GM21529 (cell line): ENCODE measurements at regions not wholly inside any gene's neighbourhood (a gene's known extent, or its start where the extent isn't known, plus 50 kb on each side); places are given as distances from the start of the nearest gene placed in this dataset.

Experiments
- ATAC-seq: cut with Tn5 transposase; IDR thresholded peaks from one replicate; pipeline ENCODE4 v1.9.1; 2021; ENCODE audit not compliant: unreplicated experiment

DNA sequence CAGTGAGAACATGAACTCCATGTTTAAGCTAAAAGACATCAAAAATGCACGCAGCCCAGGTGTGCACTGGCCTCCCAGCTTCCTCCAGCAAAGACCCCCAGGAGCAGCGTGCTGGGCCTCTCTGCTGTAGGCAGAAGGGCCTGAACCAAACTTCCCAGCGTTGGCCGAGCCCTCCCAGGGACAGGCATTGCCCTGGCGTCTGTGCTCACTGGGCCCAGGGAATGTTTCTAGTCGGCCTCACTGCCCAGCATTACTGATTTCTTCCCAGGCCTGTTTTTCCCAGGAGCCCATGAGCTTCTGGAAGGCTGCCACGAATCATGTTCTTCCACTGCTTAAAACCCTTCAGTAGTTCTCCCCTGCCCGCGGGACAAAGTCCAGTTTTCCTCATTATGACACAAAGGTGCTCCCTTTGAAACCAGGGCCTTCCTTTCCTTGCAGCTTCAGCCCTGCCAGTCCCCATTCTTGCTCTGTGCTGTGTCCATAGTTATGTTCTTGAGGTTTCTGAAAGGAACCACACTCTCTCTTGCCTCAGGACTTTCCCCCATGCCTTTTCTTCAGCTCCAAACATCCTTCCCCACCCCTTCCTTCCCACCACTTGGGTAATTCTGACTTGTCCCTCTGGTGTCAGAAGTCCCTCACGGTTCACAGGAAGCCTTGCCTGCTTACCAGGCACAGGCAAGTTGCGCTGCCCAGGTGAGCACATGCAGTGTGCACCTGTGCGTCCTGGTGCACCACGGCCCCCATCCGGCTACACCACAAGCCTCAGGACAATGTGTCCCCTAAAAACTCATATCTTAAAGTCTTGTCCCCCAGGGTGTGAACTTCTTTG lies 93.4 kb upstream of the ENPP6 start:
- ATAC-seq, result no peak

DNA sequence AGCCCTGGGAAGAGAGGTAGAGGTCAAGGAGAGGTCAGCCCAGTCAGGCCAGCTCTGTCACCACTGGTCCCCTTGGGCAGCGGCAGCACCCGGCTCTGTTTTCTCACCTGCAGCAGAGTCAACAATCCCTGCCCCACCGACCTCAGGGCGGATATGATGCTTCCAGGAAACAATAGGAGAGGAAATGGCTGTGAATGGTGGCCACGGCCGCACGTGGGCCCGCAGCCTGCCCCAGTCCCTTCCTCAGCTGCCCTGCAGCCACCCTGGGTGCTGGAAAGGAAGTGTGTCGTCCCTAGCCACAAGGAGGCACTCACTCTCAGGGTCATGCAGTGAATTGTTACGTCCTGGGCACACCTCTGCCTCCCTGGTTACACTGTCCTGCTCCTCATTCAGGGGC lies 92.5 kb upstream of the ENPP6 start:
- no peak for ATAC-seq

DNA sequence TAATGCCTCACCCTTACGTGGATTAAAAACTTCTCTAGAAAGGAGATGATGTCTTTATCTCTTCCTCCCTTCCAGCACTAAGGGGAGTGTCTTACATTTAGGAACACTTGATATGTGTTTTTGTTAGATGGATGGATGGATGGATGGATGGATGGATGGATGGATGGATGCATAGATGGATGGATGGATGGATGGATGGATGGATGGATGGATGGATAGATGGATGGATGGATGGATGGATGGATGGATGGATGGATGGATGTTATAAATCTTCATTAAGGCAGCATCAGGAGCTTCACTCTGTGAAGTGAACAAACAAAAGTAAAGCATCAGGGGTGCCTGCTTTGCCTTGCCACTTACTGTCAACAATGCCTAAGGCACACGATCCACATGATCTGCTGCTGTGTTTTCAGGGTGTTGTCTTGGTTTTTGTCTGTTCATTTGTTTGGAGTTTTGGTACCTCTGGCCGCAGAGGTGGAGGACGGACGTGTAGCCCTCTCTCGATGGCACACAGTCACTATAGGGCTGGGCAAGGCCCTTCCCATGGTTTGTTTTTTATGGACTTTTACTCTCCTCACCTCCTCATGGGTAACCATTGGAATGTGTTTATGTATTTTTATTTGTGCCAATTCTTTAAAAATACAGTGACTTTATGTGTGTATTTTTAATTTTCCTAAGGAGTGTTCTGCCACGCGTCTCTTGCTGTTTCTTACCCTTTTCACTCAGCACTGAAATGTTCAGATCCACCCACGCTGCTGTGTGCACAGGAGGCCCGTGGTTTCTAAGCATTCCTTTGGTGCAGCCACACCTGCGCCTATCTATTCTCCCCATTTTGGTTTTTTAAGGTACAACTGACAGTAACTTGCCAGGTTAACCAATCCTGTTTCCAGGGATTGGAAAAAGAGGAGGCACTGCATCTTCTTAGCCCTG lies 91.8 kb upstream of the ENPP6 start:
- ATAC-seq, result no peak

DNA sequence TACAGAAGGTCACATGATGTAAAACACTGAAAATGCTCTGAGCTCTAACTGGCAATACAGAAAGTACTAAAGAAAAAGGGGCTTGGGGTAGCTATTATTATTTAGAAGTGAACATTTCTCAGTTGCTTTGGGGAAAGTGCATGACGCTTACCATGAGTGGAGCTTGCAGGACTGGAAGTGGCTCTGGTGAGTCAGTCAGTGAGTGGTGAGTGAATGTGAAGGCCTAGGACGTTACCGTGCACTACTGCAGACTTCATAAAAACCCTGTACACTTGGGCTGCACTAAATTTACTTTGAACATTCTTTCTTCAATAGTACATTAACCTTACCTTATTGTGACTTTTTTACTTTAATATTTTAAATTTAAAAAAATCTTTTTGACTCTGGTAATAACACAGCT lies 89.3 kb upstream of the ENPP6 start:
- no peak for ATAC-seq

DNA sequence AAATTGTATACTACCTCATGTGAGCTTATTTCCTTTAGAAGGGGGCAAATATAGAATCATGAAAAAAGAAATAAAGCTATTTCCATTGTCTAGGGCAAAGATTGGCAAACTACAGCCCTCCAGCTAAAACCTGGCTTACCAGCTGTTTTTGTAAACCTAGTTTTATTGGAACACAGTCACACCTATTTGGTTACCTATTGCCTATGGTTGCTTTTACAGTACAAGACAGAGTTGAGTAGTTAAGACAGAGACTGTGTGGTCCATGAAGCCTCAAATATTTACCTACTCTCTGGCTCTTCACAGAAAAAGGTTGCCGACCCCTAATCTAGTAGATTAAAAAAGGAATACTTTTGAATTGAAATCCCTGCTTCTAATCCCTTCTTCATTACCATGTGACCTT lies 88.8 kb upstream of the ENPP6 start:
- no peak for ATAC-seq

DNA sequence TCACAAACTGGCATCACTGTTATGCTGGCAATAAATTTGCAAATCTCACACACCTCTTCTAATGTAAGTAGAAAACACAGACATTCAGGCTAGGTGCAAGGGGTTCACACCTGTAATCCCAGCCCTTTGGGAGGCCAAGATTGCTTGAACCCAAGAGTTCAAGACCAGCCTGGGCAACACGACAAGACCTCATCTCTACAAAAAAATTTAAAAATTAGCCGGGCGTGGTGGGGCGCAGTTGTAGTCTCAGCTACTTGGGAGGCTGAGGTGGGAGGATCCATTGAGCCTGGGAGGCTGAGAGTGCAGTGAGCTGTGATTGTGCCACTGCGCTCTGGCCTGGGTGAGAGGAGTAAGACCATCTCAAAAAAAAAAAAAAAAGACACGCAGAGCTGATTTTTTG lies 83.1 kb upstream of the ENPP6 start:
- ATAC-seq, result no peak

DNA sequence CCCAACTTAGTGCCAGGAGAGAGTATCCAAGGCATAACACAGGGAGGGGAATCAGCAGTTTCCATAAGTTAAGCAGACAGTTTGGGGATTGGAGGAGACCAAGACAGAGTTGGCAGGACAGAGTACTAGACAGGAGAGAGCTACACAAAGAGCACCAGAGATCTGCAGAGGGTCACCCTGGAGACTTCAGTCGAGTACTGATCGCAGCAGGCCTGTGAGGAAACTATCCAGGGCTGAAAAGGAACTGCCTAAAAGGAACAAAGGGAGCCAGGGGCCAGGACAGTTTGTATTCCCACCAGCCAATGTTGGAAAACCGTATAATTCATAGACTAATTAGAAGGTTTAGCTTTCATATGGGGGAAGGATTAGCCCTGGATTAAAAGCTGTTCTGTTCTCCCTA lies 80.6 kb upstream of the ENPP6 start:
- ATAC-seq, result no peak

DNA sequence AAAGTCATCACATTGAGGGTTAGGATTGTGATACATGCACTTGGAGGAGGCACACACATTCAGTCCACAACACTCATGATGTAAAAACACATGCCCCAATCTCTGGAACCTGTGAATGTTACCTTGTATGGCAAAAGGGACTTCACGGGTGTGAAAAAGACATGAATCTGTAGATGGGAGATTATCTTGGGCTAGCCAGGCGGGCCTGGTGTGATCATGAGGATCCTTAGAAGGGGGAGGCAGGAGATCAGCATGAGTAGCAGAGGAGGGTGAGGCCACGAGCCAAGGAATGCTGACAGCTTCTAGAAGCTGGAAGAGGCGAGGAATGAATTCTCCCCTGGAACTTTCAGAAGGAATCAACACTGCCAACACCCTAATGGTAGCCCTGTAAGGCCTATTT lies 77.5 kb upstream of the ENPP6 start:
- no peak for ATAC-seq

DNA sequence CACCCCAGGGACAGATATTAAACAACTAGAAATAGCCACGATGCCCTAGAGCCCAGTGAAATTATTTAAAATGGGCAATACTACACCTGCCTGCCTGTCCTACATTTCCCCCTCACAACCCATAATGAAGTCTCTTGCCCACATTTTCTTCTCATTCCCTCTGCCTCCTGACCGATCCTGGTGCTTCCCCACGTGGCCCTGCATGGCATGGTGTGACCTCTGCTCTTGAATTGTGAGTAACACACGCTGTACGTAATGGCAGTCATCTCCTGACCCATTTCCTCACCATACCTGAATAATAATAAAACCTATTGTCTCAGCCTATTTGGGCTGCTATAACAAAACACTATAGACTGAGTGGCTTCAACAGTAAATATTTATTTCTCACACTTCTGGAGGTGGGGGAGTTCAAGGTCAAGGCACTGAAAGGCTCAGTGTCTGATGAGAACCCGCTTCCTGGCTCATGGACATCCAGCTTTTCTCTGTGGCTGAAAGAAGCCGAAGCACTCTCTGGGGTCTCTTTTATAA lies 77.0 kb upstream of the ENPP6 start:
- ATAC-seq, result no peak

DNA sequence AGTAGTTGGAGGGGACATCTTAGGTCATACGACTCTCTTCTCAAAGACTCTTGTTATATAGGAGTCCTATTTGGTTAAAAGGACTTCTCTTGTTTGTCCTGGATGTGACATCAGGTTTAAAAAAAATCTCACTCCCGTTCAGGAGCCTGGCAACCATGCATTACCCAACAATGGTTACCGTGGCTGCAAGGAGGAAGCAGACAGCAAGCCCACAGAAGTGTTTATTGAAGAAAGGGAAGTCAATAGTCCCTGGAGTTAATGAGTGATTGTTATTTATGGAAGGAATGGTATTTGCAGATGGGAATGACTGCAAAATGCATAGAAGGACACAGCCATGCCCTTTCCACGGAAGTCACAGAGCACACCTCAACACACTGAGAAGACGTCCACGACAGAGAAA lies 75.9 kb upstream of the ENPP6 start:
- no peak for ATAC-seq

DNA sequence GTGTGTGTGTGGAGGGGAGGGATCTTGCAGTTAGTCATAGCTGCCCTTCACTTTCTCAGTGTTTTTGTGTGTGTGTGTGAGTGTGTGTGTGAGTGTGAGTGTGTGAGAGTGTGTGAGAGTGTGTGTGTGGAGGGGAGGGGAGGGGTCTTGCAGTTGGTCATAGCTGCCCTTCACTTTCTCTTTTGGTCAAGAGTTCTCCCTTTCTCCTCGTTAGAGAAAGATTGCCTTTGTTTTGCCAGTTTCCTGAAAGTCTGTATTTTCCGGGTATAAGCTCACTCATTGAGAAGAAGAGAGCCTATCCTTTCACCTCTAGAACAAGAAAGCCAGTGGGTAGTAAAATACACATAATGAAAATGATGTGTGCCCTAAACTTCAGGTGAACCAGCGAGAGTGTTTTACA lies 75.2 kb upstream of the ENPP6 start:
- ATAC-seq, result no peak

DNA sequence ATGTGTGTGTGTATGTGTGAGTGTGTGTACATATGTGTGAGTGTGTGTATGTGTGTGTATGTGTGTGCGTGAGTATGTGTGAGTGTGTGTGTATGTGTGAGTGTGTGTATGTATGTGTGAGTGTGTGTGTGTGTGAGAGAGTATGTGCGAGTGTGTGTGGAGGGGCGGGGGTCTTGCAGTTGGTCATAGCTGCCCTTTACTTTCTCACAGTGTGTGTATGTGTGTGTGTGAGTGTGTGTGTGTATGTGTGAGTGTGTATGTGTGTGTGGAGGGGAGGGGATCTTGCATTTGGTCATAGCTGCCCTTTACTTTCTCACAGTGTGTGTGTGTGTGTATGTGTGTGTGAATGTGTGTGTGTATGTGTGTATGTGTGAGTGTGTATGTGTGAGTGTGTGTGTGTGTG lies 74.8 kb upstream of the ENPP6 start:
- no peak for ATAC-seq

DNA sequence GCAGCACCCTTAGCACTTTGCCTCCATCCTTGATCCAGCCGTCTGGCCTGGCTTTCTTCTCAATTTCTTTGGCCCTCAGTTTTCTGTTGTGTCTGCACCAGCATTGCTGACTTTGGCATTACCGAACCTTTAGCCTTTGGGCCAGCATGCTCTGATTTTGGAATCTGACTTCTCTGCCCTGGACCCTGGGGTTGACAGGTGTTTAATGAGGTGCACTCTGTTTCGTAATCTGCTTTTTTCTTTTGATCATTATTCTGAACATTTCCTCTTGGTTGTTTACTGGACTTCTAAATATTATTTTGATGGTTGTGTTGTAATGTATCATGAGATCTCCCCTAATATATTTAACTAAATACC lies 71.5 kb upstream of the ENPP6 start:
- no peak for ATAC-seq

DNA sequence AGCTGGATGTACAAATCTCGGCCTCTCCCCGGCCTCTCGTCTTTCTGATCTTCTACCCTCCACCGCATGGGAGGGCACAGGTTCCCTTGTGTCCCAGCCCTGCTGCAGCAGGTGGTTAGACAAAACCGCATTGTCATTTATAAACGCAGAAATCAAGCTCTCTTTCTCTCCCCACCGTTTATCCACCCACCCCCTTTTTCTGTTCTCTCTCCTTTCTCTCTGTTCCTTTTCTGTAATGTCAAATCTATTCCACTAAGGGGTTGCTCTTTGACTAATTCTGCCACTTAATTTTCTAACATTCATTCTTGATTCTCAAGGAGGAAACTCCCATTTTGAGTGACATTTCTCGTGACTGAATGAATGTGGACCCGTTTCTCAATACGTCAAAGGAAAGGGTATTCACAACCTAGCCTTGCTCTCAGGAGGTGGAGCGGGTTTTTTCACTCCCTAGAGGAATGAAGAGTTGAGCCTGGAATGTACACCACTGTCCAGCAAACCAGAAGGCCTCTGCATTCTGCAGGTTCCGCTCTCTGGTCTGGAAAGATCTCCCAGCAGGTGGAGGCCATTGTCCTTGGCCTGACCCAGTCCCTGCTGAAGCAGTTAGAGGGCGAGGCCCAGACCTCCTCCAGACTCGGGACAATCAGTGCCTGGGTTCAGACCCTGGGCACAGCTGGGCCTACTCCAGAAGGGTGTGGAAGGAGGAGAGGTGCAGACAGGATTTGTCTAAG lies 70.9 kb upstream of the ENPP6 start:
- peak; percentile 58 for ATAC-seq

DNA sequence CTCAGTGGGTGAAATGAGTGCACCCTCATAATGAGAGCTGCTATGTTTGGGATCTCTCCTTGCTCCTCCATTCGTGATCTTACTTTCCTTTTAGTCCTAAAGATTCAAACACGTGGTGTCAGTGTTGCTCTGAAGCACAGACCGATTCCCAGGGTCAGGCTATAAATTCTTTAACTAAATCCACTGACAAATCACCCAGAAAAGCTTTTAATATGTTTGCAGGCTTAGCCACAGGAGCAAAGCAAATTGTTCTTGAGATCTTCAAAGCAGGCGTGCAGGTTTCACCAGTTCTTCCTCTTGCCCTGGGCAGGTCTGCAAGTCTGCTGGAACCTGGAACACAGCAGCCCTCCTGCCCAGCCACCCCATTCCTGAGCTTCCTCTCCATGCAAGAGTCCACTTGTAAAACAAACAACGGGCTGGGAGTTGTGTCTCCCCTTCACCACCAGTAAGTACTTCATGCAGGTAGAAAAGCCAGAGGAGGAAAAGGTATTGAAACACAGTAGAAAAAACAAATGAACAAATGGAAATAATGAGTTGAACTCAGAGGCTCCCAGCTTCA lies 70.1 kb upstream of the ENPP6 start:
- ATAC-seq, result no peak

DNA sequence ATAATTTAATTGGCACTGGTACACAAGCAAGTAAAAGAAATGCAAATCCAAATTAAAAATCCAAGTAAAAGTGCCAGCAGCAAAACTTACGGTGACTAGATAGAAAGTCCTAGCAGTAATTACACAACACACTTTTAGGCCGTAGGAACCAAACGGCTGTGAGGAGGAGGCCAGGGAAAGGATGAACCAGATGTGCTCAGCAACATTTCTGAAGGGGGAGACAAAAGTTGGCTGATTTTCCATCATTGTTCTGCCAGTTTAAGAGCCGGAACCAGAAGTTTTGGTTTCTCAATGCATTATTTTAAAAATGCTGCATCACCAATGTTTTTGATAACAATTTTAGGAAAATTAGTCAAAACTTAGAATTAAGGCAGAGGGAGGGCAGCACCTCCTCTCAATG lies 68.7 kb upstream of the ENPP6 start:
- no peak for ATAC-seq

DNA sequence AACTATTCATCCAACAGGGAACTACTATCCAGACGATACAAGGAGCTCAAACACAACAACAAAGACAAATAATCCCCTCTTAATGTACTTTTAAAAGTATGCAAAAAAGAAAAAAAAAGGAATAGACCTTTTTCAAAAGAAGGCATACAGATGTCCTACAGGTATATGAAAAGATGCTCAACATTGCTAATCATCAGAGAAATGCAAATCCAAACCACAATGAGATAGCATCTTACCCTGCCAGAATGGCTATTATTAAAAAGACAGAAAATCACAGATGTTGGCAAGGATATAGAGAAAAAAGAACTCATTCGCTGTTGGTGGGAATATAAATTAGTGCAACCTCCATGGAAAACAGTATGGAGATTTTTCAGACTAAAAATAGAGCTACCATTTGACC lies 67.1 kb upstream of the ENPP6 start:
- no peak for ATAC-seq

DNA sequence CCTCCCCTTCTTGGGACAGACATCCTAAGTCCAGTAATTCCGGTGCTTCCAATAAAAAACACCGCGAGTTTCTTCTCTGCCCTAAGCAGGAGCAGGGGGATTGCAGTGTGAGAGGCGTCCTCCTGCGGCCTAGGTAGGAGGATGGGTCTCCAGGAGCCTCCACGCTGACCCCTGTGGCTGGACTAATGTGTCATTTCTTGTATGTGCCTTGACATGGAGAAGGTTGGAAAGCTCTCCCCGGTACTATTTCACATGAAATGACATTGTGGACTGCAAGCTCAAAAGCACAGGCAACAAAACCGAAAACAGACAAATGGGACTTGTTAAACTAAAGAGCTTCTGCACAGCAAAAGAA lies 66.6 kb upstream of the ENPP6 start:
- ATAC-seq, result no peak

DNA sequence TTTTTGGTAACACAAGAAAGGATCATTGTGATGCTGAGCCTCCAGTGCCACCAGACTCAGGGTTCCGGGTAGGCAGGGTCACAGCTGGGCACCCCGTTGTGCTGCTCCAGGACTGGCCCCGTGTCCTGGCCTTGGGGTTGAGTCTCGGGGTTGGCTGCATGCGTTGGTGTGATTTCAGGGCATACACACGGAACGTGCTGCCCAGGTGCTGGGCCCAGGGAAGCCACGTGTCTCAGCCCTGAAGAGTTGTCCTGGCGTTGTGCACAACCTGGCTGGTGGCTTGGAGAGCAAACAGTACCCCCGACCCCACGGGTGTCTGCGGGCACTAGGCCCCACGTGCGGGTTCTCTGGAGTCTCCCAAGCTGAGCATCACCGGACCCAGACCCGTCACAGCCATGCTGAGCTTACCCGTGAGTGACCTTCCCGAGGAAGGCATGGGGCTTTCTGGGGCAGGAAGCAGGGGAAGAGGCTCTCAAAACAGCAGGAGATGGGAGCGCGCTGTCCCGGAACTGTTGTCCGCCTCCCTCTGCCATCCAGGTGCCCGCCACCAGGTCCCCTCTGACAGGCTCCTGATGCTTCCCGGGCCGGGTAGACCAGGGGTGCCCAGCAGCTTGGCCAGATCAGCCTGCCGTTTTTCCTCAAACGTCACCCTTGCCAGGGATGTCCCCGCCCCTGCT lies 66.1 kb upstream of the ENPP6 start:
- no peak for ATAC-seq

DNA sequence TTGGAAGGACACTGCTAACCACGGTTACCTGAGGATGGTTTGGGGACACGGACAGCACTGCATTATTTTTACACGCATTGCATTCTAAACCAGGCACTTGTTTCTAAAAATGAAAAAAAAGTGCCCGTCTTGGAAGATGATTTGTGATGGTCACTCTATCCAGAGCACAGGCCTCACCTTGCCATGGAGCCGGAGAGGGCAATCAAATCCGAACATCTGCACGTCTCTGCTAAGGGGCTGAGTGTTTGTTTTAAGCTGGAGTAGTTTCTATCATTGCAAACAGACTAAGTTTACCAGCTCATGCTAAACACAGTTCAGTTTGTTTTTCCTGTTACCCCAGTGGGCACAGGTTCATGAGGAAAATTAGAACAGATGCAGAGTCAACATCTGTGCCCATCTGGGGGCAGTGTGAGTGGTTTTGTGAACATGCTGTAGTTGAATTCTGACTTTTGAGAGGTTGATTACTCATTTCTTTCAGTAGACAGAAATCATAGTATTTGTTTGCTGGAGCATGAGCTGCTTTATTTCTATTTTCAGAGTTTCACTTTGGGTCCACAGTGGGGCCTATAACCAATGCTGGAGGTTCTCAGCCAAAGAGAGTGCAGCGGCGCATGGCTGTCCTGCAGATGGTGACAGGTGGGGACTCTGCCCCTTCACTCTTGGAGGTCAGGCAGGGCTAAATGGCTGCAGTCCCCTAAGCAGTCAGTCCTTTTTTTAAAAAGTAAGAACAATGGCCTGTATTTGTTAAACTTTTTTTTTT lies 65.4 kb upstream of the ENPP6 start:
- ATAC-seq, result peak; percentile 57
